GM12878 (cell line): ENCODE measurements at regions not wholly inside any gene's neighbourhood (a gene's known extent, or its start where the extent isn't known, plus 50 kb on each side); places are given as distances from the start of the nearest gene placed in this dataset.

ENCODE experiments used
- ATAC-seq: fragments of 200-7000 bp; cut with Tn5 transposase; 3 replicates; pipeline ENCODE4 v1.9.1; 2020; ENCODE audit warnings: mild to moderate bottlenecking, moderate library complexity
- BruUV-seq: library from RNA; stranded (reverse); fragments of 400-500 nt; replicated peaks from 2 replicates; lab custom pipeline; 2021; lab: Mats Ljungman, UMichigan
- CTCF ChIA-PET: fragments of 300-600 bp; sonication (Branson Sonifier 250); formaldehyde crosslinking; extraction: SDS; loops from one replicate; lab custom pipeline; 2021; ENCODE audit warnings: inconsistent platforms; lab: Yijun Ruan, JAX
- POLR2A ChIA-PET: fragments of 350-600 bp; formaldehyde crosslinking; extraction: SDS; loops from one replicate; lab custom pipeline; 2021; ENCODE audit warnings: inconsistent platforms; lab: Charles Lee
- RAD21 ChIA-PET: fragments of 300-600 bp; sonication (Branson Sonifier 250); formaldehyde crosslinking; loops from one replicate; lab custom pipeline; 2023; ENCODE audit warnings: antibody characterized with exemption; ENCODE audit not compliant: unreplicated experiment; lab: Charles Lee
- SMC1A ChIA-PET: fragments of 300-600 bp; sonication (Branson Sonifier 250); formaldehyde crosslinking; loops from one replicate; lab custom pipeline; 2023; ENCODE audit not compliant: unreplicated experiment, uncharacterized antibody; lab: Charles Lee
- DNase-seq: peaks from one replicate; pipeline ENCODE4 v3.0.0-alpha.2; 2011; ENCODE audit warnings: low read depth, low spot score
- FAIRE-seq: peaks from 3 replicates; lab custom pipeline; 2011; peaks lifted over from hg19 to GRCh38; lab: Jason Lieb, UNC
- H2AFZ ChIP-seq: 2 replicates; pipeline ENCODE4 v1.6.0; 2011; ENCODE audit warnings: low read depth, low read length, control low read depth; ENCODE audit not compliant: control insufficient read depth
- H3K27ac ChIP-seq: 2 replicates; pipeline ENCODE4 v1.5.1; 2011; ENCODE audit warnings: control low read depth; ENCODE audit not compliant: control insufficient read depth, insufficient read depth
- H3K27me3 ChIP-seq, 2 experiments: replicated peaks in 1 of 2; 2 replicates each; pipeline versions ENCODE4 v1.6.0 to v1.6.1; 2011; ENCODE audit warnings: low read length in 1 of 2; ENCODE audit not compliant: control insufficient read depth in 2 of 2, insufficient read depth in 2 of 2
- H3K36me3 ChIP-seq, 2 experiments: 2 replicates each; pipeline ENCODE4 v1.5.1; 2011; ENCODE audit warnings: low read length in 1 of 2; ENCODE audit not compliant: control insufficient read depth in 2 of 2, insufficient read depth in 2 of 2
- H3K4me1 ChIP-seq: 2 replicates; pipeline ENCODE4 v1.6.1; 2011; ENCODE audit warnings: mild to moderate bottlenecking, low read length, moderate library complexity, mixed read lengths; ENCODE audit not compliant: control insufficient read depth, insufficient read depth
- H3K4me2 ChIP-seq: 2 replicates; pipeline ENCODE4 v1.6.0; 2011; ENCODE audit warnings: control low read depth; ENCODE audit not compliant: control insufficient read depth, insufficient read depth
- H3K4me3 ChIP-seq: fragments of 200-600 bp; sonication (generic); 2 replicates; pipeline ENCODE4 v1.5.1; 2016
- H3K79me2 ChIP-seq: 2 replicates; pipeline ENCODE4 v1.6.0; 2011; ENCODE audit warnings: low read length; ENCODE audit not compliant: control insufficient read depth, insufficient read depth
- H3K9ac ChIP-seq: 2 replicates; pipeline ENCODE4 v1.8.0; 2011; ENCODE audit warnings: low read length, control low read depth, mixed read lengths; ENCODE audit not compliant: control insufficient read depth, insufficient read depth
- H3K9me3 ChIP-seq: replicated peaks from 3 replicates; pipeline ENCODE4 v1.5.1; 2011; ENCODE audit warnings: mild to moderate bottlenecking, low read length; ENCODE audit not compliant: control insufficient read depth, insufficient read depth
- H4K20me1 ChIP-seq: 2 replicates; pipeline ENCODE4 v1.6.0; 2011; ENCODE audit not compliant: control insufficient read depth, insufficient read depth
- E4F1 ChIP-seq: fragments of 450-650 bp; IDR thresholded peaks from 2 replicates; pipeline ENCODE4 v1.6.1; 2018; ENCODE audit warnings: borderline replicate concordance, mild to moderate bottlenecking; ENCODE audit not compliant: partially characterized antibody
- SIN3A ChIP-seq: IDR thresholded peaks from 2 replicates; pipeline ENCODE4 v1.6.1; 2012; ENCODE audit warnings: low read depth, low read length, improper control_type of control experiment
- SMC3 ChIP-seq: IDR thresholded peaks from 2 replicates; pipeline ENCODE4 v1.6.1; 2011; ENCODE audit warnings: low read length, improper control_type of control experiment, borderline replicate concordance
- TCF12 ChIP-seq: IDR thresholded peaks from 2 replicates; pipeline ENCODE4 v1.6.1; 2011; ENCODE audit warnings: low read depth, mild to moderate bottlenecking, low read length
- WGBS: methylation state at CpG from one replicate; pipeline ENCODE4 v1.1.6; 2016; ENCODE audit warnings: low lambda C conversion rate; ENCODE audit not compliant: insufficient replicate concordance, insufficient coverage; ENCODE audit errors: missing lambda C conversion rate; 5-methylcytosine and 5-hydroxymethylcytosine counted together
- in situ Hi-C: fragments of 300-500 bp; cut with MboI; formaldehyde crosslinking; loops from 9 replicates; pipeline ENCODE4 v1.14.3; 2018; ENCODE audit warnings: mixed read lengths
- intact Hi-C: fragments of 100-400 bp; cut with micrococcal nuclease; formaldehyde crosslinking; loops from one replicate; pipeline ENCODE4 v1.14.2; 2022; ENCODE audit not compliant: unreplicated experiment
- TF ChIP-seq, protein P1 (sequence below): fragments of 450-650 bp; formaldehyde crosslinking; IDR thresholded peaks from 2 replicates; pipeline ENCODE4 v1.4.0; 2022; ENCODE audit warnings: mild to moderate bottlenecking, moderate library complexity
- TF ChIP-seq, protein P2 (sequence below): fragments of 450-650 bp; IDR thresholded peaks from 2 replicates; pipeline ENCODE4 v1.6.1; 2018; ENCODE audit warnings: mild to moderate bottlenecking, low read depth, moderate library complexity; ENCODE audit not compliant: partially characterized antibody
- TF ChIP-seq, protein P3 (sequence below), 3 experiments: IDR thresholded peaks in 2 of 3; conservative IDR thresholded peaks in 1 of 3; 2 replicates each; pipeline ENCODE4 v1.5.1; 2011; ENCODE audit warnings: low read depth in 3 of 3, low read length in 3 of 3, mild to moderate bottlenecking in 3 of 3, control low read depth in 2 of 3, moderate library complexity in 2 of 3, inconsistent platforms in 1 of 3, mixed read lengths in 1 of 3; ENCODE audit not compliant: control insufficient read depth in 2 of 3, insufficient read depth in 1 of 3; ENCODE audit errors: extremely low read depth in 1 of 3

DNA sequence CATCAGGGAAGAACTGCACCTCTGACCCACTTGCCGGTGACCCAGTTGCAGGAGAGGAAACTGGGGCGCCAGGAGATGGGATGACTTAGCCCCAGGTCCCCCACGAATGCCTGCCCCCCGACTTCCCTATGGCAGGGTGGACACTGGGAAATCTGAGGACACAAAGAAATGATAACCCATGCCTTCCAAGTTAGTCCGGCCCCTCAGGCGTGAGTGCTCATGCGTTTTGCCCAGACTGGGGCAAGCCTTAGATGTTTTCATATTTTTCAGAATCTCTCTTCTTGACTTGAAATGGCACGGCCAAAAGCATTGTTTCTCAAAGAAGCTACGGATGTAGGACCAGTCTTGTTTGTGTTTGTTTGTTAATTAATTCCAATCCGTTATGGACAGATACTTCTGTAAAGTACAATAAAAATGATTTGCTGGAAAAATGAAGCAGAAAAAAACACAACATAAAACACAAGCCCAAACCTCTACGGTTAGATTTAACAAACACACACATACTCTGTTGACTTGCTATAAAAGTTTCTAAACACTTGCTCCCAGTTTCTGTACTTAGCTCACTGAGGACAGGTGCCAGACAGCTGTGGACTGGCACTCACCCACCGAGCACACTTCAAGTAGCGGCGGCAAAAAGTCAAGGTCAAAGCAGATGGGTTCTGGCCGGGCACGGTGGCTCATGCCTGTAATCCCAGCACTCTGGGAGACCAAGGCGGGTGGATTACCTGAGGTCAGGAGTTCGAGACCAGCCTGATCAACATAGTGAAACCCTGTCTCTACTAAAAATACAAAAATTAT is 341.5 kb downstream of the BCOR start:
- no peaks in the 10 kb centered on the region; the same call in 2 of the 3 replicates for H3K9me3 ChIP-seq
- no peak for FAIRE-seq
- no peaks in the 10 kb centered on the region for H3K36me3 ChIP-seq
- POLR2A ChIA-PET = no interaction called here
- BruUV-seq = no TSS peak
- no peaks in the 10 kb centered on the region for H3K4me1 ChIP-seq
- no peak for ATAC-seq
- no peak for DNase-seq
- CTCF ChIA-PET = no interaction called here
- no peaks in the 10 kb centered on the region; the same call in 1 of the 2 replicates for H4K20me1 ChIP-seq
- SMC1A ChIA-PET = no interaction called here
- H3K27ac ChIP-seq = no peak overlapping the region
- no peaks in the 10 kb centered on the region for H3K79me2 ChIP-seq
- no peaks in the 10 kb centered on the region; a peak in 1 of 4 replicates for H3K27me3 ChIP-seq
- H3K4me2 ChIP-seq = no peak overlapping the region
- no peak overlapping the region for H3K9ac ChIP-seq
- TF ChIP-seq E4F1 (no peak), SMC3 (no peak), SIN3A (no peak), TCF12 (no peak)
- TF ChIP-seq, protein P1, sequence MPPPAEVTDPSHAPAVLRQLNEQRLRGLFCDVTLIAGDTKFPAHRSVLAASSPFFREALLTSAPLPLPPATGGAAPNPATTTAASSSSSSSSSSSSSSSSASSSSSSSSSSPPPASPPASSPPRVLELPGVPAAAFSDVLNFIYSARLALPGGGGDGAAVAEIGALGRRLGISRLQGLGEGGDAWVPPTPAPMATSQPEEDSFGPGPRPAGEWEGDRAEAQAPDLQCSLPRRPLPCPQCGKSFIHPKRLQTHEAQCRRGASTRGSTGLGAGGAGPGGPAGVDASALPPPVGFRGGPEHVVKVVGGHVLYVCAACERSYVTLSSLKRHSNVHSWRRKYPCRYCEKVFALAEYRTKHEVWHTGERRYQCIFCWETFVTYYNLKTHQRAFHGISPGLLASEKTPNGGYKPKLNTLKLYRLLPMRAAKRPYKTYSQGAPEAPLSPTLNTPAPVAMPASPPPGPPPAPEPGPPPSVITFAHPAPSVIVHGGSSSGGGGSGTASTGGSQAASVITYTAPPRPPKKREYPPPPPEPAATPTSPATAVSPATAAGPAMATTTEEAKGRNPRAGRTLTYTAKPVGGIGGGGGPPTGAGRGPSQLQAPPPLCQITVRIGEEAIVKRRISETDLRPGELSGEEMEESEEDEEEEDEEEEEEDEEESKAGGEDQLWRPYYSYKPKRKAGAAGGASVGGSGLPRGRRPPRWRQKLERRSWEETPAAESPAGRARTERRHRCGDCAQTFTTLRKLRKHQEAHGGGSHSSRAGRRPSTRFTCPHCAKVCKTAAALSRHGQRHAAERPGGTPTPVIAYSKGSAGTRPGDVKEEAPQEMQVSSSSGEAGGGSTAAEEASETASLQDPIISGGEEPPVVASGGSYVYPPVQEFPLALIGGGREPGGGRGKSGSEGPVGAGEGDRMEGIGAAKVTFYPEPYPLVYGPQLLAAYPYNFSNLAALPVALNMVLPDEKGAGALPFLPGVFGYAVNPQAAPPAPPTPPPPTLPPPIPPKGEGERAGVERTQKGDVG (CRISPR knock-in tag) = no peak
- TF ChIP-seq, protein P2, sequence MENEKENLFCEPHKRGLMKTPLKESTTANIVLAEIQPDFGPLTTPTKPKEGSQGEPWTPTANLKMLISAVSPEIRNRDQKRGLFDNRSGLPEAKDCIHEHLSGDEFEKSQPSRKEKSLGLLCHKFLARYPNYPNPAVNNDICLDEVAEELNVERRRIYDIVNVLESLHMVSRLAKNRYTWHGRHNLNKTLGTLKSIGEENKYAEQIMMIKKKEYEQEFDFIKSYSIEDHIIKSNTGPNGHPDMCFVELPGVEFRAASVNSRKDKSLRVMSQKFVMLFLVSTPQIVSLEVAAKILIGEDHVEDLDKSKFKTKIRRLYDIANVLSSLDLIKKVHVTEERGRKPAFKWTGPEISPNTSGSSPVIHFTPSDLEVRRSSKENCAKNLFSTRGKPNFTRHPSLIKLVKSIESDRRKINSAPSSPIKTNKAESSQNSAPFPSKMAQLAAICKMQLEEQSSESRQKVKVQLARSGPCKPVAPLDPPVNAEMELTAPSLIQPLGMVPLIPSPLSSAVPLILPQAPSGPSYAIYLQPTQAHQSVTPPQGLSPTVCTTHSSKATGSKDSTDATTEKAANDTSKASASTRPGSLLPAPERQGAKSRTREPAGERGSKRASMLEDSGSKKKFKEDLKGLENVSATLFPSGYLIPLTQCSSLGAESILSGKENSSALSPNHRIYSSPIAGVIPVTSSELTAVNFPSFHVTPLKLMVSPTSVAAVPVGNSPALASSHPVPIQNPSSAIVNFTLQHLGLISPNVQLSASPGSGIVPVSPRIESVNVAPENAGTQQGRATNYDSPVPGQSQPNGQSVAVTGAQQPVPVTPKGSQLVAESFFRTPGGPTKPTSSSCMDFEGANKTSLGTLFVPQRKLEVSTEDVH = no peak
- TF ChIP-seq, protein P3, sequence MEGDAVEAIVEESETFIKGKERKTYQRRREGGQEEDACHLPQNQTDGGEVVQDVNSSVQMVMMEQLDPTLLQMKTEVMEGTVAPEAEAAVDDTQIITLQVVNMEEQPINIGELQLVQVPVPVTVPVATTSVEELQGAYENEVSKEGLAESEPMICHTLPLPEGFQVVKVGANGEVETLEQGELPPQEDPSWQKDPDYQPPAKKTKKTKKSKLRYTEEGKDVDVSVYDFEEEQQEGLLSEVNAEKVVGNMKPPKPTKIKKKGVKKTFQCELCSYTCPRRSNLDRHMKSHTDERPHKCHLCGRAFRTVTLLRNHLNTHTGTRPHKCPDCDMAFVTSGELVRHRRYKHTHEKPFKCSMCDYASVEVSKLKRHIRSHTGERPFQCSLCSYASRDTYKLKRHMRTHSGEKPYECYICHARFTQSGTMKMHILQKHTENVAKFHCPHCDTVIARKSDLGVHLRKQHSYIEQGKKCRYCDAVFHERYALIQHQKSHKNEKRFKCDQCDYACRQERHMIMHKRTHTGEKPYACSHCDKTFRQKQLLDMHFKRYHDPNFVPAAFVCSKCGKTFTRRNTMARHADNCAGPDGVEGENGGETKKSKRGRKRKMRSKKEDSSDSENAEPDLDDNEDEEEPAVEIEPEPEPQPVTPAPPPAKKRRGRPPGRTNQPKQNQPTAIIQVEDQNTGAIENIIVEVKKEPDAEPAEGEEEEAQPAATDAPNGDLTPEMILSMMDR (IDR thresholded peaks at IDR 0.05 in 2 of 3, conservative IDR thresholded peaks at IDR 0.05 in 1 of 3; ENCODE audit: control insufficient read depth in 2 of 3, extremely low read depth in 1 of 3, insufficient read depth in 1 of 3, low read depth in 3 of 3, low read length in 3 of 3) = no peak
- no peak overlapping the region for H2AFZ ChIP-seq
- RAD21 ChIA-PET = no interaction called here
- no peak overlapping the region for H3K4me3 ChIP-seq
- WGBS = 55% methylated on average over 18 of the region's 18 CpGs
- in situ Hi-C loops (no loop called here), intact Hi-C loops (no loop called here)
